Occipital lobe (tissue), 1 donor: ENCODE measurements at regions not wholly inside any gene's neighbourhood (a gene's known extent, or its start where the extent isn't known, plus 50 kb on each side); places are given as distances from the start of the nearest gene placed in this dataset.

Experiments used
- DNase-seq: peaks from one replicate; lab custom pipeline; 2025; lab: John Stamatoyannopoulos, UW

- DNase-seq, result peak; percentile 41
Measured at GRCh38 chr10:4663162-4663992, 162.6 kb upstream of the AKR1E2 start.

- no peak for DNase-seq
Measured at GRCh38 chr10:4662576-4663161, 163.3 kb upstream of the AKR1E2 start.

GRCh38 chr10:4661511-4662255 lies 164.3 kb upstream of the AKR1E2 start:
- DNase-seq, result no peak

- no peak for DNase-seq
Measured at GRCh38 chr10:4658777-4659176, 167.2 kb upstream of the AKR1E2 start.

- DNase-seq, result no peak
Measured at GRCh38 chr10:4656576-4657194, 169.3 kb upstream of the AKR1E2 start.

GRCh38 chr10:4655879-4656278 lies 170.1 kb upstream of the AKR1E2 start:
- DNase-seq, result no peak

GRCh38 chr10:4655406-4655805 lies 170.6 kb upstream of the AKR1E2 start:
- DNase-seq, result no peak

- DNase-seq, result no peak
Measured at GRCh38 chr10:4654496-4654895, 171.5 kb upstream of the AKR1E2 start.

- DNase-seq, result no peak
Measured at GRCh38 chr10:4653160-4653559, 172.8 kb upstream of the AKR1E2 start.

- no peak for DNase-seq
Measured at GRCh38 chr10:4652111-4653010, 173.6 kb upstream of the AKR1E2 start.

GRCh38 chr10:4651404-4652037 lies 174.5 kb upstream of the AKR1E2 start:
- DNase-seq, result no peak

GRCh38 chr10:4650582-4650981 lies 175.4 kb upstream of the AKR1E2 start:
- DNase-seq, result no peak

GRCh38 chr10:4649886-4650508 lies 176.0 kb upstream of the AKR1E2 start:
- no peak for DNase-seq

GRCh38 chr10:4649471-4649870 lies 176.5 kb upstream of the AKR1E2 start:
- DNase-seq, result no peak

GRCh38 chr10:4648999-4649398 lies 177.0 kb upstream of the AKR1E2 start:
- no peak for DNase-seq

GRCh38 chr10:4647109-4647785 lies 178.8 kb upstream of the AKR1E2 start:
- no peak for DNase-seq

GRCh38 chr10:4646547-4646946 lies 179.5 kb upstream of the AKR1E2 start:
- DNase-seq, result no peak

- DNase-seq, result no peak
Measured at GRCh38 chr10:4645836-4646235, 180.2 kb upstream of the AKR1E2 start.

GRCh38 chr10:4643471-4643870 lies 182.5 kb upstream of the AKR1E2 start:
- DNase-seq, result no peak
